HEK293T (cell line): ENCODE measurements at regions not wholly inside any gene's neighbourhood (a gene's known extent, or its start where the extent isn't known, plus 50 kb on each side); places are given as distances from the start of the nearest gene placed in this dataset.

Experiments
- BHLHE40 ChIP-seq: fragments of 450-650 bp; IDR thresholded peaks from 2 replicates; pipeline ENCODE4 v1.6.1; 2016; ENCODE audit warnings: mild to moderate bottlenecking, moderate library complexity, borderline replicate concordance
- CTBP1 ChIP-seq: fragments of 450-650 bp; IDR thresholded peaks from 2 replicates; pipeline ENCODE4 v1.6.1; 2016; ENCODE audit warnings: borderline replicate concordance
- FOXA1 ChIP-seq: fragments of 450-650 bp; IDR thresholded peaks from 2 replicates; pipeline ENCODE4 v1.6.1; 2016; ENCODE audit warnings: mild to moderate bottlenecking
- FOXK2 ChIP-seq: fragments of 450-650 bp; IDR thresholded peaks from 2 replicates; pipeline ENCODE4 v1.6.1; 2016; ENCODE audit warnings: mild to moderate bottlenecking
- L3MBTL2 ChIP-seq: fragments of 450-650 bp; conservative IDR thresholded peaks from 2 replicates; pipeline ENCODE4 v1.6.1; 2016; ENCODE audit warnings: mild to moderate bottlenecking
- LEF1 ChIP-seq: fragments of 450-650 bp; IDR thresholded peaks from 2 replicates; pipeline ENCODE4 v1.6.1; 2017; ENCODE audit warnings: mild to moderate bottlenecking, borderline replicate concordance
- NFRKB ChIP-seq: fragments of 450-650 bp; IDR thresholded peaks from 2 replicates; pipeline ENCODE4 v1.6.1; 2016; ENCODE audit warnings: mild to moderate bottlenecking, moderate library complexity
- PKNOX1 ChIP-seq: fragments of 450-650 bp; IDR thresholded peaks from 2 replicates; pipeline ENCODE4 v1.6.1; 2016
- SP1 ChIP-seq: fragments of 450-650 bp; IDR thresholded peaks from 2 replicates; pipeline ENCODE4 v1.6.1; 2017

GRCh38 chr1:218823291-218823900 is 350.3 kb upstream of the LYPLAL1 start:
- TF ChIP-seq LEF1 (no peak), L3MBTL2 (no peak), FOXA1 (no peak), BHLHE40 (no peak), FOXK2 (no peak), CTBP1 (no peak), SP1 (no peak), PKNOX1 (no peak), NFRKB (no peak)
